HG03159 (cell line): ENCODE measurements at regions not wholly inside any gene's neighbourhood (a gene's known extent, or its start where the extent isn't known, plus 50 kb on each side); places are given as distances from the start of the nearest gene placed in this dataset.

Experiments
- ATAC-seq: cut with Tn5 transposase; IDR thresholded peaks from one replicate; pipeline ENCODE4 v1.9.1; 2021; ENCODE audit warnings: mild to moderate bottlenecking, moderate library complexity; ENCODE audit not compliant: unreplicated experiment

- ATAC-seq = no peak
These were observed 146.2 kb upstream of the AGAP1 start for GRCh38 chr2:235347691-235348090.

- ATAC-seq = no peak
These were observed 145.5 kb upstream of the AGAP1 start for GRCh38 chr2:235348329-235348728.

- no peak for ATAC-seq
These were observed 143.6 kb upstream of the AGAP1 start for GRCh38 chr2:235350234-235350633.

- ATAC-seq = no peak
These were observed 141.3 kb upstream of the AGAP1 start for GRCh38 chr2:235352541-235352940.

- ATAC-seq = no peak
These were observed 136.0 kb upstream of the AGAP1 start for GRCh38 chr2:235357881-235358280.

- ATAC-seq = no peak
These were observed 134.8 kb upstream of the AGAP1 start for GRCh38 chr2:235358981-235359471.

GRCh38 chr2:235360446-235360845, 133.4 kb upstream of the AGAP1 start:
- no peak for ATAC-seq

- no peak for ATAC-seq
These were observed 128.1 kb upstream of the AGAP1 start for GRCh38 chr2:235365743-235366142.

GRCh38 chr2:235366390-235366789, 127.5 kb upstream of the AGAP1 start:
- ATAC-seq = no peak

- no peak for ATAC-seq
These were observed 127.0 kb upstream of the AGAP1 start for GRCh38 chr2:235366807-235367206.

GRCh38 chr2:235371018-235371417, 122.8 kb upstream of the AGAP1 start:
- no peak for ATAC-seq

- ATAC-seq = no peak
These were observed 120.7 kb upstream of the AGAP1 start for GRCh38 chr2:235373171-235373570.

GRCh38 chr2:235377176-235377575, 116.7 kb upstream of the AGAP1 start:
- no peak for ATAC-seq

- ATAC-seq = no peak
These were observed 115.6 kb upstream of the AGAP1 start for GRCh38 chr2:235378246-235378645.

GRCh38 chr2:235378944-235379343, 114.9 kb upstream of the AGAP1 start:
- ATAC-seq = no peak

- no peak for ATAC-seq
These were observed 112.5 kb upstream of the AGAP1 start for GRCh38 chr2:235381261-235381912.

- no peak for ATAC-seq
These were observed 111.7 kb upstream of the AGAP1 start for GRCh38 chr2:235382179-235382578.

- no peak for ATAC-seq
These were observed 111.2 kb upstream of the AGAP1 start for GRCh38 chr2:235382601-235383000.

- no peak for ATAC-seq
These were observed 110.5 kb upstream of the AGAP1 start for GRCh38 chr2:235383272-235383843.

- no peak for ATAC-seq
These were observed 109.2 kb upstream of the AGAP1 start for GRCh38 chr2:235384624-235385023.

- no peak for ATAC-seq
These were observed 104.2 kb upstream of the AGAP1 start for GRCh38 chr2:235389626-235390025.

GRCh38 chr2:235390108-235390815, 103.6 kb upstream of the AGAP1 start:
- ATAC-seq = no peak
